NCI-H2107 treated with DMSO at 0.1 percent for 48 hours (cell line): ENCODE measurements at regions not wholly inside any gene's neighbourhood (a gene's known extent, or its start where the extent isn't known, plus 50 kb on each side); places are given as distances from the start of the nearest gene placed in this dataset.

Experiments used
- DNase-seq: peaks from one replicate; lab custom pipeline; 2025; ENCODE audit not compliant: unreplicated experiment; lab: John Stamatoyannopoulos, UW

GRCh38 chrX:69280933-69281332 lies 115.7 kb upstream of the PJA1 start:
- no peak for DNase-seq

DNA sequence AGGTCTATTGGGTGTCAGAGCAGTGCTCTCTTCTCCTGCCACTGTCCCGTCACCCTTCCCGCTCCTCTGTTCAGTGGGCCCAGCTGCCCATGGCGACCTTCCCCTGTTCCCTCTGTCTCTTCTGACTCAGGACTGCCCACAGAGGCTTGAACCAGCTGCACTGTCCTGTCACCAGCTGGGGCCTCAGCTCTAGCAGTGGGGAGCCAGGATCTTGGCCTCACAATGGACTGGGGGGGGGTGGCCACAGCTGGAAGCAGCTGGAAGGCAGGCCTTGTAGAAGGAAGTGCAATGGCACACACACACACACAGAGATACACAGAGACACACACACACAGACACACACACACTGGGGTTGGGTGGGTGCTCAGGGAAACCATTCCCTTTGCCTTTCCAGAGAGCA lies 114.0 kb upstream of the PJA1 start:
- no peak for DNase-seq

GRCh38 chrX:69278031-69278687 lies 112.9 kb upstream of the PJA1 start:
- no peak for DNase-seq

DNA sequence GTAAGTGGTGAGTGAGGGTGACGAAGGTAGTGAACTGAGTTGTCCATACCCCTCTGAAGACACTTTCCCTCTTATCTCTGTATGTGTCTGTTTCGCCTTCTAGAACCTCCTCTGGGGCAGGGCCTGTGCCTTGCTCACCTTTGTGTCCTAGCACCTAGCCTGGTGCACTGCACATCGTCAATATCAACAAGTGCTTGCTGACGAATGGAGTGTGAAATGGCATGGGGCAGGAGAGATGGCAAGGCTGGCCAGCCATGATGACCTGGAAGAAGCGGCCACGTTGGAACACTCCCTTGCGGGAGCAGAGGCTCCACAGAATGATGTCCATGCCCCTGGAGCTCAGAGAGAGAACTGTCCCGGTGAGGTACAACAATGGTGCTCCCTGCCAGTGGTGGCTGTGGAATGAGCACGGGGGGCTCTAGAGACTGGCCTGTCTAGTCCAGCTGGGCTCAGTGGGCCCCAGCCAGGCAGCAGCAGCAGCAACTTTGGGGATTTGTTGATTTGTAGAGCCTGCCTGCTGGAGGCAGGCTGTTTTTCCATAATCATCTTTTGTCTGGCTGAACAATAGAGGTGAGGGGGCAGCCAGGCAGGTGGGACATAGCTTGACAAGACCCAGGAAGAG lies 112.2 kb upstream of the PJA1 start:
- DNase-seq, result no peak

DNA sequence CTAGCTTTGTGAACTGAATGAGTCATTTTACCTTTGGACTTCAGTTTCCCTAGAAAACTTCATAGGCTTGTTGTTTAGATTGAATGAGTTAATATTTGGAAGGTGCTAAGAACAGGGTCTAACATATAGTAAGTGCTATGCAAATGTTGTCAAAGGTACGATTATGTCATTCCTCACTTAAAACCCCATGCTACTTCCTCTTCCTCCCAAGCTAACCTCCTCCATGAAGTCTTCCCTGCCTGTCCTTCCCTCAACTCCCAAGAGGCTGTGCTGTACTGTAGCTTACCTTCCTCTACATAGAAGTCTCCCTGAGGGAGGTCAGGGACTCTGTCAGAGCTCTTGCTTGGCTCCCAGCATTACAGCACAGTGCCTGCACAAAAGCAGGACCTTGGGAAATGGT lies 103.4 kb upstream of the PJA1 start:
- DNase-seq, result no peak

DNA sequence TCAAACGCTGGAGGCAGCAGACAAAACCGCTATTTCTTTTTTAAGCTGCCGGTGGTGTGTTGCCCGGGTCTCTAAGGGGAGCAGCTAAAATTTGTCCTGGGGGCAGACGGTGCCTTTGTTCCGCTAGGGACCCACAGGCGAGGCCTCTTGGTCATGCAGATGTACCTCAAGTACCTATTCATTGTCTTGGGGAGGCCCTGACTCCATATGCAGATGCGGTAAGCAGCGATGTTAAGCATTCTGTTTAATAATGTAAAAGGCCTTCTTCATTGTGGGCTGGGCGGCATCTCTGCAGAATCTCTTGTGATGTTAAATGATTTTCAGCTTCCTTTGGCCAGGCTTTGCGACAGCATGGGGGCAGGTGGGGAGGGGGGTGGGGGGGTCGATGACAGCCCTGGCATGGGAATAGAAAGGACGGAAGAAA lies 98.9 kb upstream of the PJA1 start:
- DNase-seq, result no peak

DNA sequence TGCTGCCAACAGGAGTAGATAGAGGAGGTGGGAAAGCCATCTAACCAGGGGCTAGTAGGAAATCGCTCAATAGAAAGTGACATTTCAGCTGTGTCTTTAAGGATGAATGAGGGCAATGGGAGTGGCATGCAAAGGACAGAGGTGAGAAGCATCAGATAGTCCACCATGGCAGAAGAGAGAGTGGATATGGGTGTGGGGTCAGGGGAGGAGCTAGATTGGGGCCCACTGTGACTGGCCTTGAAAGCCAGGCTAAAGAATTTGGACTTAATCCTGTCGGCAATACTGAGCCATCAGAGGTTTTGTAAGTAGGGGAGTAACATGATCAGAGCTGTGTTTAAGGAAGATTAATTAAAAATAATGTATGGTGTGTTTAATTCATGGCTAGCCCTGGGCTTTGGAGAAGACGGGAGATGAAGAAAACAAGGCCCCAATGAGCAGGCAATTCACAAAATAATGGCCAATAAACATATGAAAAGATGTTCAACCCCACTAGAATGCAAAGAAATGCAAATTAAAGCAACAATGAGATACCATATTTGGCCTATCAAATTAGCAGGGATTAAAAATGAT lies 98.1 kb upstream of the PJA1 start:
- DNase-seq, result no peak

- no peak for DNase-seq
Measured at GRCh38 chrX:69262036-69262936, 97.0 kb upstream of the PJA1 start.

DNA sequence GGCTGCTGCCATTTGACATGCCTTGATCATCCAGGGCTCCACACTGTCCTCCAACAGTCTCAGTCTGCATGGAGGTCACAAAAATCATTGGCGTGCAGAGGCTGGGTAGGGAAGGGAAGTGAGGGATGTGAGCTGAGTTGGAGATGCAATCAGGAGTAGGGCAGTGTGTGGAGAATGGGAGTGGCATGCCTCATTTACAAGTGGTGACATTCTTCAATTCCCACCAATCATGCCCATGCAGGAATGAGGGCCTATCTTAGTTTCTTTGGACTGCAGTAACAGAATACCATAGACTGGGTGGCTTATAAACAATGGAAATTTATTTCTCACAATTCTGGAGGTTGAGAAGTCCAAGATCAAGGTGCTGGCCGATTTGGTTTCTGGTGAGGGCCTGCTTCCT lies 94.9 kb upstream of the PJA1 start:
- no peak for DNase-seq

DNA sequence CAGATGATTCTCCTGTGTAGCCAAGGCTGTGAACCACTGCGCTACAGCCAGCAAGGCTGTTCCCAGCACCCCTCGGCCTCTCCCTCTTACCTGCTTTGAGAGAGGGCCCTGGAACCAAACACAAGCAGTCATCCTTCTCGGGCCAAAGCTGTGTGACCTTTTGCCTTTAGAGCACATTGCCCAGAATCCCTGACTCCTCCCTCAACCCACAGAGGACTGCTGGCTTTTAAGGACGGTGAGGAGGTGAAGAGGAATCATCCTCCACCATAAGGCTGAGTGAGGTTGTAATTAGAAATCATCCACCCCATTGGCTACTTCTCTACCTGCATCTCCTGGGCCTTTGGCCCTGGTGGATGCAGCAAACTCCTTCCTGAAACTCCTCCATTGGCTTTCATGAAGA lies 93.6 kb upstream of the PJA1 start:
- no peak for DNase-seq

- no peak for DNase-seq
Measured at GRCh38 chrX:69257499-69258127, 92.4 kb upstream of the PJA1 start.

GRCh38 chrX:69256291-69256565 lies 91.0 kb upstream of the PJA1 start:
- no peak for DNase-seq

DNA sequence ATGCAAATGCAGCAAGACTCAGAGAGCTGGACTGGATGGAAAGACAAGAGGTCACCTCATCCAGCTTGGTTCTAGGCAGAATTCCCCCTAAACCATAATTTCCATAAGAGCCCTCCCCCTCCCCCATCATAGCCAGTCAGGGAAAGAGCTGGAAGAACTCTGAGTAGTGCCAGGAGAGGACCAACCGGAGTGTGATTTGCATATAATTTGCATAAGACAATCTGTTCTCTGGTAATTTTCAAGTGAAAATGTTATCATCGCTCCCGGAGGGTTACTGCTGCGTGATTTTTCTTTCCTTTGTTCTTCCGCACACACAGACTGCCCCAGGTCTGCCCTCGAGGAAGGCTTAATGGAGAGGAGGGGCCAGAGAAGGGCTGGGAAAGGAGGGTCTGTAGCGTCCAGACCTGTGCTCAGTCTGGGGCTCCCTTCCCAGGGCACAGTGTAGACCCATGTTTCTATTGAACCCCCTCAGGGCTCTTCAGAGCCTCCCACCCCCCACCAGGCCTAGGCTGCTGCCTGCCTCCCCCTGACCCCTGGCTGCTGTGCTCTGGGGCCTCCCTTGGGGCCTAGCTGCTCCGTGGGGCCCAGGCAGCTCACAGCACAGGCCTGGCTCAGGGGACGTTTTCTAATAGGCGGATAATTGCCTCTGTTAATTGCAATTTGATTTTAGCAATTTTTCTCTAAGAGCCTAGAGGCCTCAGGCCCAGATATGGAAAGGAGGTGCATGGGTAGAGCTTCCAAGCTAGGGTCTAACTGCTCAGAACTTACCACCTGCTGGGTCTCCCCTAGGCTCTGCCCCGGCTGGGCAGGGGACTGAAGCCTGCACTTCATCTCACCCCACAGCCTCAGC lies 90.4 kb upstream of the PJA1 start:
- no peak for DNase-seq

GRCh38 chrX:69253821-69254220 lies 88.6 kb upstream of the PJA1 start:
- no peak for DNase-seq

DNA sequence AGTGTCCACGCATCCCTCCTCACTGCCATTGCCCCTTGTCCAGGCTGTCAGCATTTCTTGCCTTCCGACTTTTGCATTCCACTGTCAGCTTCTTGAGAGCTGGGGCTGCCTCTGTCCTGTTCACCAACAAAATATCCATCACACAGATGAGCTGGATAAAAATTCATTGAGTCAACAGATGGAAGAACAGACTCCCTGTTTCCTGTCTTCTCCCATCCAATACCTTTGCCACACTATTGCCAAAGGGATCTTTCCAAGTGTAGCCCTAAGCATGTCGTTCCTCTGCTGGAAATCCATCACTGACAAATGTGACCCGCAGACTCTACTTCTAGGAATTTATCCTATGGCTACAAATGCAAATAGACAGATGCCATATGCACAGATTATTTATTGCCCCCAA lies 78.0 kb upstream of the PJA1 start:
- DNase-seq, result no peak

DNA sequence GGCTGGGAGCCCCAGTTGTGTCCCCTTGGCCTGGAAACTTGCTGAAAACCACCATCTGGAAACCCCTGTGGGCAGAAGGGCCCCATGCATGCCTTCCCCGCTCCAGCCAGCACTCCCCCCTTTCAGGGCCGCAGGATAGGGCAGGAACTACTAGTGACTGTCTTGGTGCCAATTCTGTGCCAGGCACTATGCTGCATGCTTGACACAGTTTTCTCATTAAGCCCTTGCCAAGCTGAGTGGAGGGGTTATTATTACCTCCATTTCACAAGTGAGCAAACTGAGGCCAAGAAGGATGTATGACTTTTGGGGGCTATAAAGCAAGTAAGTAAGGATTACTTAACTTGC lies 73.6 kb upstream of the PJA1 start:
- no peak for DNase-seq

DNA sequence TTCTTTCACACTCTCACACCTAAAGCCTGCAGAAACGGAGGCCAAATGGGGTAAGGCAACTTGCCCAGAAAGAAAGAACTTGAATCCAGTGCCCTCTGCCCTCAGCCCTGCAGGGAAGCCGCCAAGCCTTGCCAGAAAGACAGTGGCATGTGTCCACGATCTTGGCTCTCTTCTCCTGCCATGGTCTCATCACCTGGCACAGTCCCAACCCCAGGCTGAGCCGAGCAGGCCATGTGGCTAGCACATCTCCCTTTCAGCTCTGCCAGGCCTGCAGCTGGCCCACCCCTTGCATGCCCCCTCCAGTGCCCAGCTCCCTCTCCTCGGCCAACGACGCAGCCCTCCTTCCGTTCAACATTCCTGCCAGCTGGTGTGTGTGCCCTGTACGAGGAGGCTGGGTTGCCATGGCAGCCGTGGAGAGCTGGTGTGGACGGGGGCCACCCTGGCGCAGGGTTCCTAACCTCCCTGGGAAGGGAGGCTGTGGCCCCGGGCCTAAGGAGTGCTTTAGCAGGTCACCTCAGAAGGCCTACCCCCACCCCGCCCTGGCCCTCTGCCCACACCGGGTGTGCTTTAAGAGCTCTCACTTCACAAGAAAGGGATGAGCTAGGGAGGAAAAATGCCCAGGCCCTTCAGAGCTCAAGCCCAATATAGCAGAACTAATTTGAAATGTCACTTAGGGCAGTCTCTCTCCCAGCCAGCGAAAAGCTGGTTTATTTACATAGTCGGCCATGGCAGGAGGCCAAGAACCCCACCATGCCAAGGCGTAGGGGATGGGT lies 73.0 kb upstream of the PJA1 start:
- DNase-seq, result no peak

- no peak for DNase-seq
Measured at GRCh38 chrX:69237236-69237635, 72.0 kb upstream of the PJA1 start.

- DNase-seq, result no peak
Measured at GRCh38 chrX:69236641-69237040, 71.4 kb upstream of the PJA1 start.

GRCh38 chrX:69234624-69235023 lies 69.4 kb upstream of the PJA1 start:
- DNase-seq, result no peak
